ENCODE measurements at regions not wholly inside any gene's neighbourhood (a gene's known extent, or its start where the extent isn't known, plus 50 kb on each side); places are given as distances from the start of the nearest gene placed in this dataset.

DNA sequence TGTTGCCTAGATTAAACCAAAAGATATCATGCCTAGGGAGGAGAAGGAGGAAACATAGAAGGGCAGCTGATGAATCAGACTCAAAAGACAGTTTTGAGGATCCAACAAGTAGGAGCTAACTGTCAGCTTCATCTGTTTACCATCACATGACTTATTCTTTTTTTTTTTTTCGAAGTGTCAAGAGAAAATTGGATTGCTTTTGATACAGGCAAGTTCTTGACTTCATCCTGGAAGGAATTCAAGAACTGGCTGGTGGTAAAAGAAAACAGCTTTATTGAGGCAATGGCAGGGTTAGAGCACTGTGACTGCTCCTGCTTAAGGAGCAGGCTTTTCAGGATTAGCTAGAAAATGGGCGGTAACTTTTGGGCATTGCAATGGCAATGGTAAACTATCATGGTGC lies 227.5 kb upstream of the KCNMB2 start:
- no peak overlapping the region for H3K27ac ChIP-seq
- H3K9me3 ChIP-seq = no peaks in the 10 kb centered on the region
- no peak overlapping the region for H3K4me3 ChIP-seq
- TF ChIP-seq POLR2AphosphoS5 (IDR thresholded peaks at IDR 0.05) (no peak), POLR2A (IDR thresholded peaks at IDR 0.05) (no peak), EP300 (IDR thresholded peaks at IDR 0.05) (no peak)
- TF ChIP-seq, protein P1, sequence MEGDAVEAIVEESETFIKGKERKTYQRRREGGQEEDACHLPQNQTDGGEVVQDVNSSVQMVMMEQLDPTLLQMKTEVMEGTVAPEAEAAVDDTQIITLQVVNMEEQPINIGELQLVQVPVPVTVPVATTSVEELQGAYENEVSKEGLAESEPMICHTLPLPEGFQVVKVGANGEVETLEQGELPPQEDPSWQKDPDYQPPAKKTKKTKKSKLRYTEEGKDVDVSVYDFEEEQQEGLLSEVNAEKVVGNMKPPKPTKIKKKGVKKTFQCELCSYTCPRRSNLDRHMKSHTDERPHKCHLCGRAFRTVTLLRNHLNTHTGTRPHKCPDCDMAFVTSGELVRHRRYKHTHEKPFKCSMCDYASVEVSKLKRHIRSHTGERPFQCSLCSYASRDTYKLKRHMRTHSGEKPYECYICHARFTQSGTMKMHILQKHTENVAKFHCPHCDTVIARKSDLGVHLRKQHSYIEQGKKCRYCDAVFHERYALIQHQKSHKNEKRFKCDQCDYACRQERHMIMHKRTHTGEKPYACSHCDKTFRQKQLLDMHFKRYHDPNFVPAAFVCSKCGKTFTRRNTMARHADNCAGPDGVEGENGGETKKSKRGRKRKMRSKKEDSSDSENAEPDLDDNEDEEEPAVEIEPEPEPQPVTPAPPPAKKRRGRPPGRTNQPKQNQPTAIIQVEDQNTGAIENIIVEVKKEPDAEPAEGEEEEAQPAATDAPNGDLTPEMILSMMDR (IDR thresholded peaks at IDR 0.05) = no peak
- no peaks in the 10 kb centered on the region for H3K4me1 ChIP-seq
- H3K36me3 ChIP-seq = no peaks in the 10 kb centered on the region
- H3K27me3 ChIP-seq = no peaks in the 10 kb centered on the region
- no peak for DNase-seq (ENCODE audit: low spot score in 2 of 2)
- 32% methylated on average over 2 of the region's 2 CpGs for WGBS

DNA sequence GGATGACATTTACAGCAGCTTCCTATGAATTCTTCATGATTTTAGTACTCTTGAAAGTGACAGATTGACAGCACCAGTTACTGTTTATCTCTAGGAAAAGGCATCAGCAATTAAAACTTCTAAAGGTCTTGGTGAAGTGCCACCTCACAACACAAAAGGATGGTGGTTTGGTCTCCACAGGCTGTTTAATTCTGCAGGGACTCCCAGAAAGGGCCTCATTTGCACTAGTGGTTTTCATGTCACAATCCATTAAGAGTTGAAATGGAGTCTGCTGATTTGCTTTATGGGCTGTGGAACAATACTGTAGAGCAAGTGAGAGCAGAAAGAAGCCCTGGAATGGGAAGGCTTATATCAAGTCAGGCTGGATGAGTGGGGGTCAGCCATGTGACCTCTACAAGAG lies 225.3 kb upstream of the KCNMB2 start:
- Histone ChIP-seq H3K36me3 (no peaks in the 10 kb centered on the region), H3K27me3 (no peaks in the 10 kb centered on the region), H3K4me1 (no peaks in the 10 kb centered on the region), H3K27ac (no peak overlapping the region), H3K4me3 (no peak overlapping the region), H3K9me3 (no peaks in the 10 kb centered on the region)
- TF ChIP-seq POLR2AphosphoS5 (IDR thresholded peaks at IDR 0.05) (no peak), EP300 (IDR thresholded peaks at IDR 0.05) (no peak)
- DNase-seq (ENCODE audit: low spot score in 2 of 2) = no peak

DNA sequence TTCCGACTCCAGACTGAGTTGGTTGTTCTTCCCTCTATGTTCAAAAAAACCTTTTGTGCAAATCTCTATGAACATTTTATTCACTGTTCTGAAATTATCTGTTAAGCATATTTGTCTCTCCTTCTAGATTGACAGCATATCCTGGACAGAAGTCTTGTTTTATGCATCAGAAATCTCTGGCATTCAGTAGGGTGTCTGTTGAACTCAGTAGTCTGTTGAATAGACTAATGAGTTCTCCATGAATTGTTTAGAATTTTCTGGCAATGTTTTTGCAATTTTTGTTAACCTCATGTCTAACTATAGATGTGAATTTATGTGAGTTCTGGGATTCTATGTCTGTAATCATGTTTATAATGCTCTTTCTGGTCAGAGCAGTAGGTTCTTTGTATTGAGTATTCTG lies 222.5 kb upstream of the KCNMB2 start:
- no peaks in the 10 kb centered on the region for H3K4me1 ChIP-seq
- no peak for TF ChIP-seq EP300 (IDR thresholded peaks at IDR 0.05)
- no peak for TF ChIP-seq POLR2AphosphoS5 (IDR thresholded peaks at IDR 0.05)
- TF ChIP-seq POLR2A (IDR thresholded peaks at IDR 0.05) = no peak
- TF ChIP-seq, protein P1 (IDR thresholded peaks at IDR 0.05) = no peak
- no peaks in the 10 kb centered on the region for H3K27me3 ChIP-seq
- H3K4me3 ChIP-seq = no peak overlapping the region
- H3K36me3 ChIP-seq = no peaks in the 10 kb centered on the region
- no peak overlapping the region for H3K27ac ChIP-seq
- 100% methylated on average over 1 of the region's 1 CpG for WGBS
- no peak for DNase-seq (ENCODE audit: low spot score in 2 of 2)
- no peaks in the 10 kb centered on the region for H3K9me3 ChIP-seq

DNA sequence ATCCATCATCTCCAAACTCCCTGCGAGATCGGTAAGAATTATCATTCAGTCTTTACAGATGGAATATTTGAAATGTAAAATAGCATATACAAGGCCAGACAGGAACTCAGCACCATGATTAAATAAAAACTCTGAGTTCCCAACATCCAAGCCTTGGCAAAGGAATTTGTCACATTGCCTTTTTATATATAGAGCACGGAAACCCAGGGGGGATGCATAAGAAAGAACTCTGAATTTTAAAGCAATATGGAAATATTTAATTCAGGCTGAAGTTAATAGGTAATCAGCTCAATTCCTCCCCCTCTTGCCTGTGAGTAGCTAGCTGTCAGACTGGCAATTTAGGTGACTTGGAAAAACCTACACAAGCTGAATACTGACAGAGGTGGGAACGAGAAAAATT lies 217.9 kb upstream of the KCNMB2 start:
- Histone ChIP-seq H3K27me3 (no peaks in the 10 kb centered on the region), H3K4me3 (no peak overlapping the region), H3K27ac (no peak overlapping the region), H3K4me1 (peaks cover 5% of the 10 kb centered on the region), H3K9me3 (no peaks in the 10 kb centered on the region), H3K36me3 (no peaks in the 10 kb centered on the region)
- WGBS = 86% methylated on average over 4 of the region's 4 CpGs
- TF ChIP-seq, protein P1 (IDR thresholded peaks at IDR 0.05) = no peak
- TF ChIP-seq EP300 (IDR thresholded peaks at IDR 0.05) (no peak), POLR2A (IDR thresholded peaks at IDR 0.05) (no peak)
- no peak for DNase-seq (ENCODE audit: low spot score in 2 of 2)

DNA sequence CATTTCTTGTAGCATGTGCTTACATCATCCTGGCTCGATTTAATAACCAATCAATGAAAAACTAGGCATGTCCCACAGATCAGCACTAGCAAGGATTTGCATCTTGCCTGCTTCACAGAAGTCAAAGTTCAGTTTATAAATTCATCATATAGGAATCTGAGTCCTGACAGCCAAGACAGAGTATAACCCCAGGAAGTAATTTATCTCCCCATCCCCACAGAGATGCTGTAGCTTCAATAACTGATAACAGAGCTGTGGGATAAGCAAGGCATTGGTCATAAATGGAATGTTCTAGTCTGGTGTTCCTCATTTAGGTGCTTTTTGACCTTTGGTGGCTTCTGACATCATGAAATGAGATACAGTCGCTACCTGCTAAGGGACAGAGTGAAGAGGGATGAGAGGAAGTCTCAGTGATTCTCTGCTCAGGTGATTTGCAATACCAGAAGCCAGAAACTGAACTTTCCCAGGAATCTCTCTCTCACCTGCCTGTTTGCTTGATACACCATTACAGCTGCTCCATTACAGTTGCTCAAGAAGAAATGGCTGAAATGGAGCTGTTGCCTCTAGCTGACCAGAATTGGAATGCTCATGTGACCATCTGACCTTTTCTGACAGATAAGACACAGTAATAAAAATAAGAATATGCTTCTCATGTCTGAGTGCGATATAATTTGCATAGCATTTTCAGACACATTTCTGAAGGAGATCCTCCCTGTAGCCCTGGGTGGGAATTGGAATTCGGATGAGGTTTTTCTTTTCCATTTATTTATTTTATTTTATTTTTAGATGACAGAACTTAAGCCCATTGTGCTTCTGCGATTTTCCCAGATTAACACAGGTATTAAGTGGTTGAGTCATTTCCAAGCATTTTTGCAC lies 217.1 kb upstream of the KCNMB2 start:
- H3K4me3 ChIP-seq = no peak overlapping the region
- TF ChIP-seq POLR2A (IDR thresholded peaks at IDR 0.05) (no peak), POLR2AphosphoS5 (IDR thresholded peaks at IDR 0.05) (no peak), EP300 (IDR thresholded peaks at IDR 0.05) (no peak)
- TF ChIP-seq, protein P1 (IDR thresholded peaks at IDR 0.05) = no peak
- no peak for DNase-seq (ENCODE audit: low spot score in 2 of 2)
- peaks cover 5% of the 10 kb centered on the region for H3K4me1 ChIP-seq
- WGBS = 67% methylated on average over 5 of the region's 5 CpGs
- H3K27me3 ChIP-seq = no peaks in the 10 kb centered on the region
- H3K36me3 ChIP-seq = no peaks in the 10 kb centered on the region
- H3K9me3 ChIP-seq = no peaks in the 10 kb centered on the region
- H3K27ac ChIP-seq = no peak overlapping the region
